HepG2 (cell line): ENCODE measurements at regions not wholly inside any gene's neighbourhood (a gene's known extent, or its start where the extent isn't known, plus 50 kb on each side); places are given as distances from the start of the nearest gene placed in this dataset.

ENCODE experiments used
- ATAC-seq: fragments of 200-7000 bp; cut with Tn5 transposase; 3 replicates; pipeline ENCODE4 v1.9.1; 2020; ENCODE audit warnings: mild to moderate bottlenecking, moderate library complexity
- BruUV-seq: library from RNA; stranded (reverse); fragments of 400-500 nt; replicated peaks from 2 replicates; lab custom pipeline; 2021; lab: Mats Ljungman, UMichigan
- CTCF ChIA-PET: fragments of 300-600 bp; formaldehyde crosslinking; extraction: SDS; loops from one replicate; lab custom pipeline; 2021; ENCODE audit warnings: low total read pairs, inconsistent platforms, low intra/inter-chr PET ratio; lab: Yijun Ruan, JAX
- POLR2A ChIA-PET: fragments of 350-600 bp; sonication (Branson Sonifier 250); formaldehyde crosslinking; loops from one replicate; lab custom pipeline; 2020; ENCODE audit warnings: antibody characterized with exemption, inconsistent platforms; lab: Yijun Ruan, JAX
- DNase-seq: peaks from one replicate; pipeline ENCODE4 v3.0.0-alpha.2; 2015; ENCODE audit warnings: low spot score
- FAIRE-seq: peaks from 3 replicates; lab custom pipeline; 2011; peaks lifted over from hg19 to GRCh38; lab: Jason Lieb, UNC
- H2AFZ ChIP-seq: one replicate; pipeline ENCODE4 v1.6.1; 2011; ENCODE audit warnings: low read length, inconsistent platforms
- H3K27ac ChIP-seq: fragments of 300-600 bp; 3 replicates; pipeline ENCODE4 v1.8.0; 2011; ENCODE audit warnings: mixed run types, mild to moderate bottlenecking, mixed read lengths, low read length, inconsistent platforms; ENCODE audit not compliant: insufficient read depth; ENCODE audit errors: extremely low read length
- H3K27me3 ChIP-seq, 2 experiments: fragments of 200-600 bp in 1 of 2; 2 replicates in 1 of 2; 3 replicates in 1 of 2; pipeline versions ENCODE4 v1.6.0 to v1.8.0; 2011; ENCODE audit warnings: low read length in 2 of 2, mild to moderate bottlenecking in 2 of 2, moderate library complexity in 2 of 2, inconsistent platforms in 1 of 2; ENCODE audit not compliant: insufficient read depth in 2 of 2, control insufficient read depth in 1 of 2
- H3K36me3 ChIP-seq, 2 experiments: fragments of 200-600 bp in 1 of 2; replicated peaks in 1 of 2; 2 replicates in 1 of 2; 3 replicates in 1 of 2; pipeline versions ENCODE4 v1.5.1 to v1.8.0; 2011; ENCODE audit warnings: low read length in 2 of 2, inconsistent platforms in 1 of 2; ENCODE audit not compliant: insufficient read depth in 2 of 2, control insufficient read depth in 1 of 2
- H3K4me1 ChIP-seq: 2 replicates; pipeline ENCODE4 v1.5.1; 2012; ENCODE audit warnings: low read length, inconsistent platforms; ENCODE audit not compliant: insufficient read depth
- H3K4me2 ChIP-seq: 2 replicates; pipeline ENCODE4 v1.6.0; 2011; ENCODE audit warnings: low read depth, low read length, inconsistent platforms
- H3K4me3 ChIP-seq, 3 experiments: fragments of 200-600 bp in 1 of 3; sonication (generic), shearing (Covaris generic) in 1 of 3; replicated peaks in 1 of 3; 2 replicates each; pipeline ENCODE4 v1.5.1; 2011 to 2016; ENCODE audit warnings: low read length in 3 of 3, inconsistent platforms in 2 of 3, low read depth in 2 of 3, mild to moderate bottlenecking in 2 of 3, control low read depth in 1 of 3, mixed read lengths in 1 of 3; ENCODE audit not compliant: insufficient read depth in 1 of 3
- H3K79me2 ChIP-seq: one replicate; pipeline ENCODE4 v1.6.1; 2011; ENCODE audit warnings: low read length, inconsistent platforms; ENCODE audit not compliant: insufficient read depth
- H3K9ac ChIP-seq: 2 replicates; pipeline ENCODE4 v1.6.0; 2011; ENCODE audit warnings: mild to moderate bottlenecking, low read depth, low read length, inconsistent platforms; ENCODE audit not compliant: insufficient read depth
- H3K9me3 ChIP-seq: 2 replicates; pipeline ENCODE4 v1.5.1; 2012; ENCODE audit warnings: mild to moderate bottlenecking, low read length
- H4K20me1 ChIP-seq: 2 replicates; pipeline ENCODE4 v1.6.0; 2011; ENCODE audit warnings: inconsistent platforms, mild to moderate bottlenecking, low read length, moderate library complexity; ENCODE audit not compliant: insufficient read depth
- GPBP1L1 ChIP-seq: sonication (generic); formaldehyde crosslinking; IDR thresholded peaks from 2 replicates; pipeline ENCODE4 v1.5.0; 2020; ENCODE audit warnings: mild to moderate bottlenecking, missing genetic modification reagents
- MAF1 ChIP-seq: sonication (generic); formaldehyde crosslinking; IDR thresholded peaks from 2 replicates; pipeline ENCODE4 v1.5.0; 2020; ENCODE audit warnings: missing genetic modification reagents, borderline replicate concordance
- MED8 ChIP-seq: sonication (generic); formaldehyde crosslinking; IDR thresholded peaks from 2 replicates; pipeline ENCODE4 v1.8.1; 2023; ENCODE audit warnings: mild to moderate bottlenecking, missing genetic modification reagents; ENCODE audit not compliant: insufficient replicate concordance
- MEF2D ChIP-seq: sonication (generic); formaldehyde crosslinking; IDR thresholded peaks from 2 replicates; pipeline ENCODE4 v1.5.1; 2020; ENCODE audit warnings: mild to moderate bottlenecking, missing genetic modification reagents
- MLXIP ChIP-seq: sonication (generic); formaldehyde crosslinking; IDR thresholded peaks from 2 replicates; pipeline ENCODE4 v1.9.0; 2021; ENCODE audit warnings: missing genetic modification reagents, borderline replicate concordance
- PRDM15 ChIP-seq: sonication (generic); formaldehyde crosslinking; IDR thresholded peaks from 2 replicates; pipeline ENCODE4 v1.4.0; 2020; ENCODE audit warnings: missing genetic modification reagents
- SMAD9 ChIP-seq: sonication (generic); formaldehyde crosslinking; IDR thresholded peaks from 2 replicates; pipeline ENCODE4 v1.5.1; 2020; ENCODE audit warnings: mild to moderate bottlenecking, missing genetic modification reagents
- STAT5B ChIP-seq: sonication (generic); formaldehyde crosslinking; IDR thresholded peaks from 2 replicates; pipeline ENCODE4 v1.4.0; 2020; ENCODE audit warnings: missing genetic modification reagents
- YY1 ChIP-seq: IDR thresholded peaks from 2 replicates; pipeline ENCODE4 v1.6.1; 2011; ENCODE audit warnings: low read length, low read depth, moderate library complexity, mild to moderate bottlenecking; ENCODE audit not compliant: insufficient read depth, insufficient replicate concordance
- ZBTB26 ChIP-seq: IDR thresholded peaks from 2 replicates; pipeline ENCODE4 v1.6.1; 2016; ENCODE audit warnings: missing compliant biosample characterization, missing genetic modification reagents, borderline replicate concordance
- ZKSCAN1 ChIP-seq: fragments of 150-350 bp; IDR thresholded peaks from 2 replicates; pipeline ENCODE4 v1.6.1; 2014; ENCODE audit warnings: low read length
- ZNF18 ChIP-seq: sonication (generic); formaldehyde crosslinking; IDR thresholded peaks from 2 replicates; pipeline ENCODE4 v1.8.0; 2022; ENCODE audit warnings: mild to moderate bottlenecking, missing genetic modification reagents; ENCODE audit not compliant: insufficient replicate concordance
- ZNF441 ChIP-seq: sonication (generic); formaldehyde crosslinking; IDR thresholded peaks from 2 replicates; pipeline ENCODE4 v1.7.0; 2021; ENCODE audit warnings: missing genetic modification reagents, borderline replicate concordance
- WGBS: methylation state at CpG from one replicate; pipeline ENCODE4 v1.1.6; 2017; ENCODE audit warnings: low lambda C conversion rate; 5-methylcytosine and 5-hydroxymethylcytosine counted together
- in situ Hi-C: cut with HindIII; loops from 2 replicates; pipeline ENCODE4 v1.10.0; 2017; ENCODE audit warnings: low pct_unique_long_range_greater_than_20kb; ENCODE audit not compliant: extremely low pct_ligation_motif_present
- intact Hi-C: fragments of 100-400 bp; cut with micrococcal nuclease; formaldehyde crosslinking; loops from one replicate; pipeline ENCODE4 v1.10.0; 2022; ENCODE audit not compliant: unreplicated experiment

GRCh38 chr17:63022567-63022966, 56.5 kb downstream of the TANC2 start:
- POLR2A ChIA-PET = no interaction called here
- in situ Hi-C loops = no loop called here

More at GRCh38 chr17:63022567-63022966, 56.5 kb downstream of the TANC2 start:
- H3K9ac ChIP-seq = no peak overlapping the region
- FAIRE-seq (no peak), ATAC-seq (no peak), DNase-seq (no peak)
- CTCF ChIA-PET = no interaction called here
- 75% methylated on average over 1 of the region's 1 CpG for WGBS
- H3K79me2 ChIP-seq = no peaks in the 10 kb centered on the region
- H2AFZ ChIP-seq = no peak overlapping the region
- H3K4me2 ChIP-seq = no peak overlapping the region
- TF ChIP-seq ZNF18 (no peak), MED8 (no peak), MLXIP (no peak), PRDM15 (no peak), MAF1 (CRISPR knock-in tag) (no peak), SMAD9 (no peak), YY1 (no peak), ZKSCAN1 (no peak), STAT5B (CRISPR knock-in tag) (no peak), ZNF441 (CRISPR knock-in tag) (no peak), GPBP1L1 (CRISPR knock-in tag) (no peak), MEF2D (CRISPR knock-in tag) (no peak), ZBTB26 (CRISPR knock-in tag) (no peak)
- H3K4me1 ChIP-seq = no peaks in the 10 kb centered on the region
- peaks cover 0 to 5% of the 10 kb centered on the region in 2 experiments; a peak in 1 of 5 replicates for H3K27me3 ChIP-seq
- intact Hi-C loops = no loop called here
- no peaks in the 10 kb centered on the region for H3K36me3 ChIP-seq
- H3K4me3 ChIP-seq = no peak overlapping the region
- no TSS peak for BruUV-seq
- no peaks in the 10 kb centered on the region for H4K20me1 ChIP-seq
- H3K9me3 ChIP-seq = no peaks in the 10 kb centered on the region
- no peak overlapping the region for H3K27ac ChIP-seq
